HG03175 (cell line): ENCODE measurements at regions not wholly inside any gene's neighbourhood (a gene's known extent, or its start where the extent isn't known, plus 50 kb on each side); places are given as distances from the start of the nearest gene placed in this dataset.
"Not testable (repeated sequence)": the region's sequence is repeated elsewhere in the genome, so short reads cannot be mapped to it uniquely, and the experiment has no call there.

ENCODE experiments used
- ATAC-seq: cut with Tn5 transposase; IDR thresholded peaks from one replicate; pipeline ENCODE4 v1.9.1; 2021; ENCODE audit warnings: mild to moderate bottlenecking, moderate library complexity; ENCODE audit not compliant: unreplicated experiment

GRCh38 chrX:25144043-25144940 lies 128.5 kb upstream of the ARX start:
- ATAC-seq, result no peak

DNA sequence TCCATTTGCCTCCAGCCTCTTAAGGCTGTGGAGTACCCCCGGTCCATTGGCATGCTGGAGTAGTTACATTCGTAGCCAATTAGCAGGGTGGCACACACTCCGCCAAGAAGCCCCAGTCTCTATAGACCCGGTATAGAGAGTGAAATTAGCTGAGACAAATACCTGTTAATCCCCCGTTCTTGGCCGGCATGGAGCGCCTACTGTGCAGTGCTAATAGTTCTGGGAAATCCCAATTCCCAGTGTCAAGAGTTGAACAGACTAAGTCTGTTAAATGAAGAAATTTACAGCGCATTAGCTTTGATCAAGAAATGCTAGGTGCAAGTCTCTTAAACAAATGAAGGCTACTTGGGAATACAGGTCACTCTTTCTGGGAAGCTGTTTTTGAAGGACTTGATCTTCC lies 127.8 kb upstream of the ARX start:
- no peak for ATAC-seq

- no peak for ATAC-seq
These were observed 125.9 kb upstream of the ARX start for GRCh38 chrX:25141684-25142083.

GRCh38 chrX:25131055-25131454 lies 115.3 kb upstream of the ARX start:
- ATAC-seq, result no peak

- no peak for ATAC-seq
These were observed 114.9 kb upstream of the ARX start for GRCh38 chrX:25130619-25131018.

GRCh38 chrX:25125483-25125882 lies 109.7 kb upstream of the ARX start:
- ATAC-seq, result no peak

DNA sequence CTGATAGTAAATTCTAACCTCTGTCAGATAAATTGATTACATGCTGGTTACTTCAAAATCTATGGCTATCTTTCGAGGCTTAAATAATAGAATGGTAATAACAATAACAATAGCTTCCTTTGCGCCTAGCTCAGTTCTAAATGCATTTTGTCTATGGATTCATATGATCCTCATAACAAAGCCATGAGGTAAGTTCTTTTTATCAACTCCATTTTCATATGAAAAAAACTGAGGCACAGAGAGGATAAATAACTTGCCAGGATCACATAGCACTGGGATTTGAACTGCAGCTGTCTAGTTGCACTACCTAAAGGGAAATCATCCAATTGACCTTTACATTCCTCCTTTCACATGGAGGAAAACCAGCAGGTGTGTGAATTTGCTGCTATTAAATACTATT lies 108.6 kb upstream of the ARX start:
- no peak for ATAC-seq

DNA sequence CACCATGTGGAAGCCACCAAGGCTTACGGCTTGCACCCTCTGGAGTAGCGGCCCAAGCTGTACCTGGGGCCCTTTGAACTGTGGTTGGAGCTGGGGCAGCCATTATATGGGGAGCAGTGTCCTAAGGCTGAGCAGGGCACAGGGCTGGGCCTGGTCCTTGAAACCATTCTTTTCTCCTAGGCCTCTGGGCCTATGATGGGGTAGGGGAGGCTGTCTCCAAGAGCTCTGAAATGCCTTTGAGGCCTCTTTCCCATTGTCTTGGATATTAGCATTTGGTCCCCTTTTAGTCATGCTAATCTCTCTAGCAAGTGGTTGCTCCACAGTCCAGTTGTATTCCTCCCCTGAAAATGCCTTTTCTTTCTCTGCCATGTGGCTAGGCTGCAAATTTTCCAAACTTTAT lies 96.4 kb upstream of the ARX start:
- no peak for ATAC-seq

GRCh38 chrX:25108481-25108880 lies 92.7 kb upstream of the ARX start:
- no peak for ATAC-seq

DNA sequence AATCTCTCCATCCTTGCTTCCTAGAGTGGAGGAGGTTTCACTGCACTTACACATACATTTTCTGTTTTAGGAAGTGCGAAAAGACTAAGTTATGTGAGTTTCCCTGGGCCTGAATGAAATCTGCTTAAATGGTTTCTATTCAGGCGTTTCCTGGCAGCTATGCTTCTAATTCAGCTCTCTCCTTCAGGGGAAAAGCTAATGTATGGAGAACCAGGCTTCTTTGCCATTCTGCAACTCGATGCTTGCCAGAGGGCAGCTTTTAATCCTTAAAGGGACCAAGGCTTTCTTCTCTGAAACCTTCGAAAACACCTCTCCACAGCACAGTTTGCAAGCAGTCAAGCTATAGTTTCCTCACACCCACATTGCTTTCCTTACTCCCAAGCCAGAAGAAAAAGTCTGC lies 89.5 kb upstream of the ARX start:
- ATAC-seq, result no peak

- ATAC-seq, result no peak
These were observed 80.8 kb upstream of the ARX start for GRCh38 chrX:25096522-25097045.

GRCh38 chrX:25091152-25091551 lies 75.4 kb upstream of the ARX start:
- not testable (repeated sequence) for ATAC-seq

DNA sequence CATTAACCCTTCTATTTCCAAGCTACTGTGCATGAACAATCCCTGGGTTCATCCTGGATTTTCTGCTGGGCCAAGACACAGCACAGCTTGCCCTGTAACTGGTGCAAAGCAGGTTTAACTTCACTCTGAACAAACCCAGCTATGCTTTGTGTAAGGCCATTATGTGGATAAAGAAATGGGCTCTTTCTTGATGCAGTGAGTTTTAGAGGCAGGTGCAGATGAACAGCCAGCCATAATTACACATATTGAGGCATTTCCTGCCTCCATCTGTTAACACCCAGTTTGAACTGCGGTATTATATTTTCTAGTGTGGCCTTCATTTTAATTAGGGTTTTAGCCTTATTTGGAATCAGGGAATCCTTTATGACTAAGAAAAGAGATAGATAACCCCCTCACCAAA lies 68.7 kb upstream of the ARX start:
- ATAC-seq, result no peak

- ATAC-seq, result no peak
These were observed 67.9 kb upstream of the ARX start for GRCh38 chrX:25083661-25084060.

GRCh38 chrX:25079020-25079419 lies 63.3 kb upstream of the ARX start:
- no peak for ATAC-seq

- ATAC-seq, result no peak
These were observed 61.3 kb upstream of the ARX start for GRCh38 chrX:25076941-25077500.

DNA sequence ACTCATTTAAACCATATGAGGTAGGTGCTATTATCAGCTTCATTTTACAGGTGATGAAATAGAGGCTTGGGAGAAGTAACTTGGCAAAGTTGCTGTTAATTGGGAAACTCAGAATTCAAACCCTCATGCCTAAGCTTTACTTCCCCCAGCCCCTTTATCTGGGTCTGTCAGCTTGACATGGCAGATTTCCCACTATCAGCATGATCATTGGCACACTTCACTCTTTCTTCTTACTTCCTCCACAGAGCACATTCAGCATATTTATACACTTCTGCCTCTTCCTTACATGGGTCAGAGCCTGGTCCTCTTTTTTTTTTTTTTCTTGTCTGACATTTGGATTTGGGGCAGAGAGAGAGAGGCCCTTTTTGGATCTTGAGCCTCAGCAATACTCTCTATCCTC lies 56.5 kb upstream of the ARX start:
- no peak for ATAC-seq

DNA sequence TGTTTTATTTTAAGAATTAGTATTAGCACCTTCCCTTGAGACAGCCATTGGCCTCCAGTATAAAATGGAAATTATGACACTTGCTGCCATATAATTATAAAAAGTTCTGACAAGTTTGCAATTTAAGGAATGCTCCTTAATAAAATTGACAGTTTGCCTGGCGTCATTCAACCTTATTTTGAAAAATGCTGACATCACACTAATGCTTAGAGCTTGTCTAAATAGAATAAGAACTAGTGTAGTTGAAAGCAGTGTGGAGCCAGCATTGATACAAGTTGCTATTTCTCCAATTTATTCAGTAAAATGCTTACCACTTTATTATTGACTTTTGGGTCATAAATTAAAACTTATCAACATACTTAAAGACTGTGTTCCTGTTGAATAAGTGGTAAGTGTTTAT lies 54.3 kb upstream of the ARX start:
- ATAC-seq, result no peak

GRCh38 chrX:25069209-25069608 lies 53.4 kb upstream of the ARX start:
- no peak for ATAC-seq

GRCh38 chrX:25068340-25068739 lies 52.6 kb upstream of the ARX start:
- no peak for ATAC-seq

DNA sequence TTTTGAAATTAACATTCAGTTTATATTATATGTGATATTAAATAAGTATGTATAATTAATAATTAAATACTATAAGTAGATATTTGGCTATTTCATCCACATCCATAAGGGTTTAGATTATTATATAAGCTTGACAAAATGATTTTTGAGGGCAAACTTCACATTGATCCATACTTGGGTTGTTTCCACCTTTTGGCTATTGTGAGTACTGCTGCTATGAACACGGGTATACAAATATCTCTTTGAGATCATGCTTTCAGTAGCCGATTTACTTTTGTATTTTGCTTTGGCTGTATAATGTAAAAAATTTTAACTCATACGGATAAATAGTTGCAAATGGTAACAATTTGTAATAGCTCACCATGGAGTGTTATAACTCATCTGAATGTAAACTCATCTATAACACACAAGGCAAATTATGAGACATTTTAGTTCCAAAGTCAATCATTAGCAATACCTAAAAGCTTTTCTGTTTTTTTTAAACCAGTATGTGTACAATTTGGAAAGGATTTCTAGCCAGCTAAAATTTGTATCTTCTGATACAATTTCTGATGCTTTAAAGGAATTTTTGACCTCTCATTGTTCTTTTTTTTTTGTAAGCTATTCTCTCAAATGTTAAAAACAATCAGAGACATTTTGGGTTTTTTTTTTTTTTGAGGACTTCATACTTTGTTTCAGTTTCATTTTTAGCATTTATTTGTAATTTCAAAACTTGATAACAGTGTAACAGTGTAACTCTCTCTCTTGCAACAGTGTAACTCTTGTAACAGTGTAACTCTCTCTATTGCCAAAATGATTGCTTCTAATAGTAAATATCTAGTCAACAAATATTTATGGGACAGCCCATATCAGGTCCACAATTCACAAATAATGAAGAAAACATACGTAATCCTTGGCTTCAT lies 51.8 kb upstream of the ARX start:
- peak; percentile 74 for ATAC-seq
